CD14-positive monocyte (primary cell): ENCODE measurements at regions not wholly inside any gene's neighbourhood (a gene's known extent, or its start where the extent isn't known, plus 50 kb on each side); places are given as distances from the start of the nearest gene placed in this dataset.

Experiments
- DNase-seq, 3 donors: peaks; one replicate each; pipeline ENCODE4 v3.0.0-alpha.2; 2011 to 2022
- H2AFZ ChIP-seq: 2 replicates; pipeline ENCODE4 v1.6.0; 2012; ENCODE audit warnings: mild to moderate bottlenecking, low read depth, low read length, inconsistent platforms; ENCODE audit not compliant: insufficient read depth, poor library complexity, severe bottlenecking
- H3K27ac ChIP-seq, 2 donors: 1 replicate in 1 of 2; 2 replicates in 1 of 2; pipeline ENCODE4 v1.5.1; 2012 to 2013; ENCODE audit warnings: low read length in 2 of 2, control low read depth in 1 of 2, inconsistent platforms in 1 of 2, low read depth in 1 of 2, mild to moderate bottlenecking in 1 of 2
- H3K27me3 ChIP-seq, 2 donors: one replicate each; pipeline versions ENCODE4 v1.6.0 to v1.6.1; 2011 to 2013; ENCODE audit warnings: low read length in 2 of 2; ENCODE audit not compliant: control insufficient read depth in 2 of 2, insufficient read depth in 2 of 2
- H3K36me3 ChIP-seq, 2 donors: replicated peaks in 1 of 2; 1 replicate in 1 of 2; 2 replicates in 1 of 2; pipeline versions ENCODE4 v1.5.1 to v1.6.1; 2012 to 2013; ENCODE audit warnings: low read length in 2 of 2, control low read depth in 1 of 2, inconsistent platforms in 1 of 2, mild to moderate bottlenecking in 1 of 2; ENCODE audit not compliant: insufficient read depth in 2 of 2, control insufficient read depth in 1 of 2
- H3K4me1 ChIP-seq, 2 donors: 1 replicate in 1 of 2; 2 replicates in 1 of 2; pipeline versions ENCODE4 v1.5.1 to v1.6.1; 2012 to 2013; ENCODE audit warnings: low read length in 2 of 2, control low read depth in 1 of 2, inconsistent platforms in 1 of 2, mild to moderate bottlenecking in 1 of 2, moderate library complexity in 1 of 2; ENCODE audit not compliant: insufficient read depth in 2 of 2, control insufficient read depth in 1 of 2
- H3K4me2 ChIP-seq: replicated peaks from 2 replicates; pipeline ENCODE3; 2012; ENCODE audit warnings: low read length, moderate library complexity, mild to moderate bottlenecking; ENCODE audit not compliant: poor library complexity, severe bottlenecking; ENCODE audit errors: extremely low read depth
- H3K4me3 ChIP-seq, 3 experiments: fragments of 200-600 bp in 1 of 3; sonication (generic) in 1 of 3; replicated peaks in 1 of 3; 1 replicate in 2 of 3; 2 replicates in 1 of 3; pipeline ENCODE4 v1.5.1; 2011 to 2013; ENCODE audit warnings: low read length in 3 of 3, mild to moderate bottlenecking in 3 of 3, control low read depth in 2 of 3, low read depth in 2 of 3, inconsistent platforms in 1 of 3, moderate library complexity in 1 of 3
- H3K79me2 ChIP-seq: 2 replicates; pipeline ENCODE4 v1.6.0; 2012; ENCODE audit warnings: mild to moderate bottlenecking, control low read depth, inconsistent platforms, low read length, moderate library complexity; ENCODE audit not compliant: insufficient read depth
- H3K9ac ChIP-seq: 2 replicates; pipeline ENCODE4 v1.6.0; 2017; ENCODE audit warnings: low read length, mild to moderate bottlenecking; ENCODE audit not compliant: insufficient read depth, poor library complexity, severe bottlenecking
- H3K9me3 ChIP-seq, 2 donors: replicated peaks in 1 of 2; 1 replicate in 1 of 2; 2 replicates in 1 of 2; pipeline versions ENCODE4 v1.5.1 to v1.6.1; 2012 to 2013; ENCODE audit warnings: low read length in 2 of 2, control low read depth in 1 of 2; ENCODE audit not compliant: control insufficient read depth in 1 of 2, insufficient read depth in 1 of 2
- H4K20me1 ChIP-seq: 2 replicates; pipeline ENCODE4 v1.6.0; 2012; ENCODE audit warnings: mild to moderate bottlenecking, low read length, control low read depth, moderate library complexity; ENCODE audit not compliant: insufficient read depth
- H3K27ac Mint-ChIP-seq, 7 donors: one replicate each; pipeline ENCODE4 v1.8.0; 2020; ENCODE audit warnings: mild to moderate bottlenecking in 7 of 7, mixed read lengths in 7 of 7, moderate library complexity in 6 of 7, inconsistent platforms in 2 of 7
- H3K27me3 Mint-ChIP-seq, 3 donors: one replicate each; pipeline ENCODE4 v1.8.0; 2021 to 2022; ENCODE audit warnings: low read depth in 3 of 3, mild to moderate bottlenecking in 3 of 3, mixed read lengths in 3 of 3, moderate library complexity in 3 of 3, inconsistent platforms in 1 of 3
- H3K36me3 Mint-ChIP-seq, 2 donors: one replicate each; pipeline ENCODE4 v1.8.0; 2020; ENCODE audit warnings: mixed read lengths in 2 of 2, inconsistent platforms in 1 of 2, mild to moderate bottlenecking in 1 of 2
- H3K4me1 Mint-ChIP-seq: one replicate; pipeline ENCODE4 v1.8.0; 2020; ENCODE audit warnings: mild to moderate bottlenecking, mixed read lengths
- H3K4me3 Mint-ChIP-seq, 2 donors: one replicate each; pipeline ENCODE4 v1.8.0; 2020; ENCODE audit warnings: mild to moderate bottlenecking in 2 of 2, mixed read lengths in 2 of 2, moderate library complexity in 1 of 2
- H3K9me3 Mint-ChIP-seq, 7 donors: one replicate each; pipeline ENCODE4 v1.8.0; 2020 to 2022; ENCODE audit warnings: mixed read lengths in 7 of 7, mild to moderate bottlenecking in 6 of 7, moderate library complexity in 6 of 7, inconsistent platforms in 2 of 7
- CTCF ChIP-seq: fragments of 200-600 bp; IDR thresholded peaks from one replicate; pipeline ENCODE4 v1.8.0; 2022; ENCODE audit warnings: antibody characterized with exemption, mild to moderate bottlenecking
- WGBS: methylation state at CpG from one replicate; pipeline ENCODE4 v1.1.5; 2013; ENCODE audit warnings: missing lambda C conversion rate; ENCODE audit not compliant: insufficient coverage; 5-methylcytosine and 5-hydroxymethylcytosine counted together
- intact Hi-C, 2 donors: fragments of 100-400 bp; cut with micrococcal nuclease; formaldehyde crosslinking; loops; one replicate each; pipeline versions ENCODE4 v1.15.0 to v1.15.1; 2023

- H3K9ac ChIP-seq = no peak overlapping the region
Measured at GRCh38 chr2:144796164-144796563, 276.2 kb upstream of the ZEB2 start.

DNA sequence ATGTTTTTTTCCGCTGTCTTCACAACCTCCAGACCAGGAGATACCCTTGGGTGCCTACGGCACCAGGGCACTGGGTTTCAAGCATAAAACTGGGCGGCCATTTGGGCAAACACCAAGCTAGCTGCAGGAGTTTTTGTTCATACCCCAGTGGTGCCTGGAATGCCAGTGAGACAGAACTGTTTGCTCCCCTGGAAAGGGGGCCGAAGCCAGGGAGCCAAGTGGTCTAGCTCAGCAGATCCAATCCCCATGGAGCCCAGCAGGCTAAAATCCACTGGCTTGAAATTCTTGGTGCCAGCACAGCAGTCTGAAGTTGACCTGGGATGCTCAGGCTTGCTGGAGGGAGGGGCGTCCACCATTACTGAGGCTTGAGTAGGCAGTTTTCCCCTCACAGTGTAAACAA lies 265.3 kb upstream of the ZEB2 start:
- H3K27ac ChIP-seq = no peak overlapping the region

More at GRCh38 chr2:144796164-144796563, 276.2 kb upstream of the ZEB2 start:
- Mint-ChIP-seq H3K27me3 (no peaks in the 10 kb centered on the region), H3K4me3 (no peak overlapping the region), H3K4me1 (no peaks in the 10 kb centered on the region), H3K36me3 (no peaks in the 10 kb centered on the region), H3K9me3 (peaks cover 0 to 4% (median 0%) of the 10 kb centered on the region in 7 donors), H3K27ac (no peak overlapping the region)
- Histone ChIP-seq H3K4me2 (no peak overlapping the region), H3K27me3 (no peaks in the 10 kb centered on the region), H3K79me2 (no peaks in the 10 kb centered on the region), H3K27ac (no peak overlapping the region), H3K36me3 (no peaks in the 10 kb centered on the region), H3K4me1 (no peaks in the 10 kb centered on the region), H3K9me3 (no peaks in the 10 kb centered on the region), H3K4me3 (no peak overlapping the region), H2AFZ (no peak overlapping the region), H4K20me1 (no peaks in the 10 kb centered on the region)
- WGBS = 100% methylated on average over 2 of the region's 2 CpGs
- no peak for TF ChIP-seq CTCF
- DNase-seq = no peak
- intact Hi-C loops = no loop called here

More for the DNA sequence above, 265.3 kb upstream of the ZEB2 start:
- Mint-ChIP-seq H3K9me3 (peaks cover 7 to 24% (median 20%) of the 10 kb centered on the region in 7 donors), H3K4me3 (no peak overlapping the region), H3K36me3 (peaks cover 0 to 5% of the 10 kb centered on the region in 2 donors), H3K27ac (no peak overlapping the region), H3K27me3 (peaks cover 0 to 2% (median 0%) of the 10 kb centered on the region in 3 donors), H3K4me1 (peaks cover 5% of the 10 kb centered on the region)
- no peak for DNase-seq
- WGBS = 100% methylated on average over 3 of the region's 5 CpGs
- Histone ChIP-seq H3K27me3 (no peaks in the 10 kb centered on the region), H4K20me1 (no peaks in the 10 kb centered on the region), H3K4me1 (no peaks in the 10 kb centered on the region), H2AFZ (no peak overlapping the region), H3K79me2 (no peaks in the 10 kb centered on the region), H3K36me3 (no peaks in the 10 kb centered on the region), H3K9me3 (peaks cover 0 to 10% of the 10 kb centered on the region in 2 donors), H3K4me2 (no peak overlapping the region), H3K4me3 (no peak overlapping the region), H3K9ac (no peak overlapping the region)
- intact Hi-C loops = no loop called here
- TF ChIP-seq CTCF = no peak
